ENCODE measurements at regions not wholly inside any gene's neighbourhood (a gene's known extent, or its start where the extent isn't known, plus 50 kb on each side); places are given as distances from the start of the nearest gene placed in this dataset.

- no peak for TF ChIP-seq CTCF (IDR thresholded peaks at IDR 0.05 in 8 of 11, conservative IDR thresholded peaks at IDR 0.05 in 3 of 11)
- no peak for TF ChIP-seq POLR2AphosphoS5 (IDR thresholded peaks at IDR 0.05)
Observed at GRCh38 chr10:60652628-60653027, 125.7 kb upstream of the CDK1 start.

Data from spleen (tissue), 7 donors.